Heart left ventricle (tissue), 16 donors: ENCODE measurements at regions not wholly inside any gene's neighbourhood (a gene's known extent, or its start where the extent isn't known, plus 50 kb on each side); places are given as distances from the start of the nearest gene placed in this dataset.
A peak's percentile ranks its signal among the peaks of the same experiment; 100 is the strongest.

ENCODE experiments used
- ATAC-seq, 4 donors: fragments of 200-7000 bp; cut with Tn5 transposase; one replicate each; pipeline ENCODE4 v1.9.1; 2020 to 2022; ENCODE audit warnings: moderate library complexity in 4 of 4, mild to moderate bottlenecking in 3 of 4, moderate number of reproducible peaks in 1 of 4
- DNase-seq, 5 donors: peaks; one replicate each; pipeline ENCODE4 v3.0.0-alpha.2; 2020
- H3K27ac ChIP-seq, 12 donors: fragments of 200-600 bp; sonication (generic) in 4 of 12; one replicate each; pipeline versions ENCODE4 v1.5.0 to v1.8.0; 2016 to 2022; ENCODE audit warnings: mild to moderate bottlenecking in 2 of 12
- H3K27me3 ChIP-seq, 9 donors: fragments of 200-600 bp; sonication (generic) in 2 of 9; one replicate each; pipeline versions ENCODE4 v1.5.1 to v1.8.0; 2016 to 2022; ENCODE audit warnings: mild to moderate bottlenecking in 3 of 9
- H3K36me3 ChIP-seq, 9 donors: fragments of 200-600 bp; sonication (generic) in 2 of 9; one replicate each; pipeline versions ENCODE4 v1.5.0 to v1.8.0; 2018 to 2022; ENCODE audit warnings: mild to moderate bottlenecking in 2 of 9
- H3K4me1 ChIP-seq, 12 donors: fragments of 200-600 bp; sonication (generic) in 4 of 12; one replicate each; pipeline versions ENCODE4 v1.5.0 to v1.8.0; 2016 to 2022; ENCODE audit warnings: mild to moderate bottlenecking in 3 of 12
- H3K4me3 ChIP-seq, 12 donors: fragments of 200-600 bp; sonication (generic) in 4 of 12; one replicate each; pipeline versions ENCODE4 v1.5.0 to v1.8.0; 2017 to 2022; ENCODE audit warnings: mild to moderate bottlenecking in 9 of 12, moderate library complexity in 4 of 12
- H3K9me3 ChIP-seq, 12 donors: fragments of 200-600 bp; sonication (generic) in 4 of 12; one replicate each; pipeline versions ENCODE4 v1.5.0 to v1.8.0; 2016 to 2022; ENCODE audit warnings: mild to moderate bottlenecking in 1 of 12
- POLR2A ChIP-seq, 2 donors: fragments of 450-650 bp; IDR thresholded peaks; one replicate each; pipeline ENCODE4 v1.6.1; 2017; ENCODE audit warnings: antibody characterized with exemption in 2 of 2, mild to moderate bottlenecking in 2 of 2, moderate library complexity in 2 of 2
- WGBS, 4 donors: extraction: QIAGEN DNeasy Blood & Tissue Kit in 2 of 4; methylation state at CpG; one replicate each; pipeline versions ENCODE4 v1.1.5 to v1.1.7; 2013 to 2018; 5-methylcytosine and 5-hydroxymethylcytosine counted together
- intact Hi-C, 10 donors: fragments of 100-400 bp; cut with DNase I; formaldehyde crosslinking; loops; one replicate each; pipeline versions ENCODE4 v1.11.1 to v1.14.2; 2022
- TF ChIP-seq, protein P1 (sequence below), 12 donors: fragments of 200-600 bp; sonication (generic) in 4 of 12; IDR thresholded peaks; one replicate each; pipeline versions ENCODE4 v1.5.0 to v1.8.0; 2018 to 2022; ENCODE audit warnings: antibody characterized with exemption in 12 of 12, mild to moderate bottlenecking in 5 of 12
- donor health status: ischemic (EF 13 %, LVEDD 7.1; RV severe dilation, severe dysfunction).
- donor health status: healthy with polysubstance abuse.
- donor health status: DM: no; HTN: yes; CAD: no.
- donor health status: DM: no; HTN: no; CAD: no.
- donor health status: ischemic (EF 25% LVEDD 6.9; RV normal size, moderate dysfunction).
- donor health status: ischemic (EF 25% LVEDD 5.7; RV mildly dilated, moderate dysfunction).
- donor health status: healthy.
- donor health status: DM: yes; HTN: yes; CAD: no.
- donor health status: ischemic (EF 35%, LVEDD 5.7; RV mildly dilated, moderate dysfunction).
- donor health status: nonischemic (EF 11% LVEDD 7.7; RV severe dilation, severe dysfunction).
- donor health status: DM: yes; HTN: yes; CAD: no.
- donor health status: PGD.
- donor health status: ischemic (EF 29% LVEDD 5.4; RV normal size, mild dysfunction).
- donor health status: nonischemic (EF 23%, LVEDD 6.1; RV moderate dilation, normal function).

- H3K27me3 ChIP-seq, result peaks cover 0 to 6% (median 0%) of the 10 kb centered on the region in 9 donors
- no peaks in the 10 kb centered on the region for H3K36me3 ChIP-seq
- DNase-seq (no peak), ATAC-seq (no peak)
- no peaks in the 10 kb centered on the region for H3K4me1 ChIP-seq
- no peak overlapping the region for H3K4me3 ChIP-seq
- no peak overlapping the region for H3K27ac ChIP-seq
- TF ChIP-seq POLR2A (IDR thresholded peaks at IDR 0.05), result no peak
- TF ChIP-seq, protein P1, sequence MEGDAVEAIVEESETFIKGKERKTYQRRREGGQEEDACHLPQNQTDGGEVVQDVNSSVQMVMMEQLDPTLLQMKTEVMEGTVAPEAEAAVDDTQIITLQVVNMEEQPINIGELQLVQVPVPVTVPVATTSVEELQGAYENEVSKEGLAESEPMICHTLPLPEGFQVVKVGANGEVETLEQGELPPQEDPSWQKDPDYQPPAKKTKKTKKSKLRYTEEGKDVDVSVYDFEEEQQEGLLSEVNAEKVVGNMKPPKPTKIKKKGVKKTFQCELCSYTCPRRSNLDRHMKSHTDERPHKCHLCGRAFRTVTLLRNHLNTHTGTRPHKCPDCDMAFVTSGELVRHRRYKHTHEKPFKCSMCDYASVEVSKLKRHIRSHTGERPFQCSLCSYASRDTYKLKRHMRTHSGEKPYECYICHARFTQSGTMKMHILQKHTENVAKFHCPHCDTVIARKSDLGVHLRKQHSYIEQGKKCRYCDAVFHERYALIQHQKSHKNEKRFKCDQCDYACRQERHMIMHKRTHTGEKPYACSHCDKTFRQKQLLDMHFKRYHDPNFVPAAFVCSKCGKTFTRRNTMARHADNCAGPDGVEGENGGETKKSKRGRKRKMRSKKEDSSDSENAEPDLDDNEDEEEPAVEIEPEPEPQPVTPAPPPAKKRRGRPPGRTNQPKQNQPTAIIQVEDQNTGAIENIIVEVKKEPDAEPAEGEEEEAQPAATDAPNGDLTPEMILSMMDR (IDR thresholded peaks at IDR 0.05), result peak; percentile 6 to 58 (median 46)
- WGBS, 4 donors, result 46 to 51% (median 49%) methylated on average over 8 of the region's 8 CpGs
- intact Hi-C loops, result loop anchor here in 1 of 10 donors (5.0 kb wide), 1 partner anchor 829 kb away; no protein-coding TSS in a partner anchor
- H3K9me3 ChIP-seq, result peaks cover 0 to 8% (median 0%) of the 10 kb centered on the region in 12 donors
Measured at GRCh38 chrX:102067966-102068723, 57.3 kb upstream of the TCEAL2 start.

DNA sequence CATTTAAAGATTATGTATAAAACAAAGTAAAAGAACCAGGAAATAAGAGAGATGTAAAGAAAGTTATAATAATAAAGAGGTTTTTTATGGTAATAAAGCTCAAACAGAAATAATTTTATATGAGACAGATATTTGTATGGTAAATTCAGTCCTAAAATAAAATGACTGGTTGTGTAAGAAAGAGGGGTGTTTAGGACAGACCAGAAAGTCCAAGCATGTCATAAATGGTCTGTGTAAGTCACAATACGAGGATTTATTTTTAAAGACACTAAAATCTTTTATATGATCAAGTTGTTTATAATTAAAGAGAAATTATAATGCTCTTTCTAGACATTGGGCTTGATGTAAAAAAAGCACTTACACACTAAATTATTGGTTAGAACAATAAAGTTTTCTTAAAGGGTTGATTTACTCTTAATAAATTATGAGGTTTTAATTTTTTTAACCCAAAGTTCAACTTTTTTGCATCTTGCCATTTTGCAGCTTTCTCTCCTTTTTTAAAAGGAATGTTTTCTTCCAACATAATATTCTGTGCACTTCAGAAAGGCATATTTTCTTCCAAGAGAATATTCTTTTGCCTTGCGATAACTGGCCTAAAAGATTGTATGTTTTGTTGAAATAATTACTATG, 61.9 kb upstream of the TCEAL2 start:
- TF ChIP-seq, protein P1 (IDR thresholded peaks at IDR 0.05), result no peak
- no peak for TF ChIP-seq POLR2A (IDR thresholded peaks at IDR 0.05)
- intact Hi-C loops, result no loop called here
- H3K4me1 ChIP-seq, result no peaks in the 10 kb centered on the region
- no peak overlapping the region for H3K27ac ChIP-seq
- ATAC-seq, result no peak
- H3K9me3 ChIP-seq, result peaks cover 0 to 8% (median 0%) of the 10 kb centered on the region in 12 donors
- 76 to 84% (median 79%) methylated on average over 2 of the region's 2 CpGs for WGBS, 4 donors
- peaks cover 0 to 11% (median 0%) of the 10 kb centered on the region in 9 donors for H3K27me3 ChIP-seq
- no peak overlapping the region for H3K4me3 ChIP-seq
- DNase-seq, result no peak
- H3K36me3 ChIP-seq, result no peaks in the 10 kb centered on the region

DNA sequence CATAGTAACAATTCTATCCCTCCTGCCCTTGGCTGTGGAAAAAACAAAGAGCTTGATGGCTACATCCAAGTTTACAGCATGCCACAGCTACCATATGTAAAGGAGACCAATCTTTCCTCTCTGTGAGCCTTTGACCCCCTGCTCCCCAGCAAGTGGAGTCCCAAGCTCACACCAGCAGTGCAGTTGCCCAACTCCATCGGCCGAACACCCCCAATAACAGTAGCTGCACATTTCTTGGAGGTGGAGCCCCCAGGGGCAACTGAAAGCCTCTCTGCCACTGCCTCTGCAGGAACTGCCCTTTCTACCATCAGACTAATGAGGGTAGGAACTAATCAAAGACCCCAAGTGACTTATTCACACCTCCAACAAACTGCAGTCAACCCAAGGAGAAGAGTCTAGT, 81.0 kb upstream of the TCEAL2 start:
- DNase-seq (no peak), ATAC-seq (no peak)
- peaks cover 0 to 11% (median 0%) of the 10 kb centered on the region in 12 donors for H3K9me3 ChIP-seq
- no peak for TF ChIP-seq POLR2A (IDR thresholded peaks at IDR 0.05)
- TF ChIP-seq, protein P1 (IDR thresholded peaks at IDR 0.05), result no peak
- intact Hi-C loops, result no loop called here
- H3K4me1 ChIP-seq, result no peaks in the 10 kb centered on the region
- no peaks in the 10 kb centered on the region for H3K36me3 ChIP-seq
- no peaks in the 10 kb centered on the region for H3K27me3 ChIP-seq
- no peak overlapping the region for H3K4me3 ChIP-seq
- no peak overlapping the region for H3K27ac ChIP-seq
- 50 to 84% (median 70%) methylated on average over 2 of the region's 2 CpGs for WGBS, 4 donors

- TF ChIP-seq, protein P1 (IDR thresholded peaks at IDR 0.05), result no peak
- TF ChIP-seq POLR2A (IDR thresholded peaks at IDR 0.05), result no peak
- H3K4me3 ChIP-seq, result no peak overlapping the region
- H3K27ac ChIP-seq, result no peak overlapping the region
- H3K27me3 ChIP-seq, result no peaks in the 10 kb centered on the region
- H3K9me3 ChIP-seq, result peaks cover 0 to 11% (median 0%) of the 10 kb centered on the region in 12 donors
- intact Hi-C loops, result no loop called here
- no peak for ATAC-seq
- 67 to 75% (median 74%) methylated on average over 2 to 3 of the region's 3 CpGs for WGBS, 4 donors
- no peak for DNase-seq
- no peaks in the 10 kb centered on the region for H3K4me1 ChIP-seq
- H3K36me3 ChIP-seq, result no peaks in the 10 kb centered on the region
Measured at GRCh38 chrX:102043380-102043779, 82.1 kb upstream of the TCEAL2 start.
